NCI-H748 (cell line): ENCODE measurements at regions not wholly inside any gene's neighbourhood (a gene's known extent, or its start where the extent isn't known, plus 50 kb on each side); places are given as distances from the start of the nearest gene placed in this dataset.

ENCODE experiments used
- DNase-seq: peaks from one replicate; lab custom pipeline; 2025; ENCODE audit not compliant: unreplicated experiment; lab: John Stamatoyannopoulos, UW

DNA sequence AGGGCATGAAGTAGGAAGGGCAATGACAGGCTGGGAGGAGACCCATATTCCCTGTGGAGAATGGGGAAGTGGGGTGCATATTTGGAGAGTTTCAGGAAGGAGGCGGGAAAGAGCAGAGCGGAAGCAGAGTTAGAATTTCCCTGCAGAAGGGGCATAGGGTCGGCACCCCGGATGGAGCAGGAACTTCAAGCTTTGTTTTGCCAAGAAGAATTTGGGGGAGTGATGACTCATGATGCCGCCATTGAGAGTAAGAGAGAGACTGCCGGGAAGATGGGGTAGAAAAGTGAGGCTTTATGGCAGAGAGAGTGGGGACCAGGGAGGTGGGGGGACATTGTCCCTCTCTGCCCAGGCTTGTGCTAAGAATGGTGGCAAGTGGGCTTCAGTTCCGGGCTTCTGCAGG lies 50.3 kb upstream of the EPB41L1 start:
- DNase-seq: no peak
